HuH-7 (cell line): ENCODE measurements at regions not wholly inside any gene's neighbourhood (a gene's known extent, or its start where the extent isn't known, plus 50 kb on each side); places are given as distances from the start of the nearest gene placed in this dataset.

Source experiments
- DNase-seq: peaks from one replicate; pipeline ENCODE4 v3.0.0; 2011; ENCODE audit warnings: low spot score

- no peak for DNase-seq
These were observed 216.2 kb upstream of the HS6ST1 start for GRCh38 chr2:128534688-128535392.

DNA sequence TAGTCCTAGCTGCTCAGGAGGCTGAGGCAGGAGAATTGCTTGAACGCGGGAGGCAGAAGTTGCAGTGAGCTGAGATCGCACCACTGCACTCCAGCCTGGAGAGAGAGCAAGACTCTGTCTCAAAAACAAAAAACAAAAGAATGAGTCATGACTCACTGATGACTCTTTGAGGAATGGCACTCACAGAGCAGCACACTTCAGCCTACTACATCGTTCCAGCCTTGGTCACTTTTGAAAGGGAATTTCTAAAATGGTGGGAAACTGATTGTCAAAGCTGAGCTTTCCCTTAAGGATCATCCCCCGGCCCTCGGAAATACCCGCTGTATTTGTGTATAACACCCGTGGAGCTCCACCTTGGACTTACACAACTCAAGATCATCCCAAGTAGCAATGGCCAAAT is 217.3 kb upstream of the HS6ST1 start:
- no peak for DNase-seq

DNA sequence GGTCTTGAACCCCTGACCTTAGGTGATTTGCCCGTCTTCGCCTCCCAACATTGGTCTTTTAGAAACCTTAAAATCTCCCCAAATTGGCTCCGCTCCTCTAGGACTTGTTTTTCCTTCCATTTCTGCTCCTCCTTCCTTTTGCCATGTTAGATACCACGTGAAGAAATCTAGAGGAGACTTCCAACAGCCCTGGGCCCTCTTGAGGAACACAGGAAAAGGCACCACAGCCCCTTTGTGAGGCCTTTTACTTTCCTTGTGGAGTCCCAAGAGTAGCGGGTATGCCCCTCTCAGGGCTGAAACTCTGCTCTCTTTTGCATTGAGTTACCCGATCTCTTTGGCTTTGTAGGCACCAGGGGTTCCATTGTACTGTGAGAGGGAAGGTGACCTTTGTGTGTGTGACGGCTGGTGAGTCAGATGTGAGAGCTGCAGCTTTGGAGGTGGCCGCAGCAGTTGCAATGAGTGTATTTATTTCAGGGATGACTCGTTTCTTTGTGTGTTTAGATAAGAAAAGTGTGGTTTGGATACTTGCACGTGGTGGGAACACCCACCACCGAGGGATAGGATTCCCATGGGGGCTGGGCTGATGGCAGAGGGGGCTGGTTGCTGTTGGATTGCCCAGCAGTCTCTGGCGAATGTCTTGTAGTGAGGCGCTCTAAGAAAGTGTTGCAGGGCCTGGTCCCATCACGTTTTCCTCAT is 218.4 kb upstream of the HS6ST1 start:
- no peak for DNase-seq

DNA sequence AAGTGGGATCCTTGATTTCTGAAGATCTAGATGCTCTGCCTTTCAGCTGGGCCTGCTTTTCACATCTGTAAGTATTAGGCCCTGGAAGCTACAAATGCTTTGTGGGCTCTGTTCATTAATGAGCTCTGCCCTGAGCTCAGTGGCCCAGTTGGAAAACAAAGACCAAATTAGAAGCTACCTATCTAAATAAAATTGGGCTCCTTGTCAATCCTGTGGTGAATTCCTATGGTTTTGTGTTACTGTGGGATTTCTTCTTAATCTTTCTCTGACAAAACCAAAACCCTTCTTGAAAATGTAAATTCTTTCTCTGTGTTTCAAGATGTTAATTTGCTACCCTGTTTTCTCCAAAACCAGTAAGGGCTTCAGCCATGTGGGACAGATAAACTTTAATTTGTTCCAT is 219.0 kb upstream of the HS6ST1 start:
- no peak for DNase-seq

- DNase-seq, result no peak
These were observed 219.7 kb upstream of the HS6ST1 start for GRCh38 chr2:128538396-128538795.

DNA sequence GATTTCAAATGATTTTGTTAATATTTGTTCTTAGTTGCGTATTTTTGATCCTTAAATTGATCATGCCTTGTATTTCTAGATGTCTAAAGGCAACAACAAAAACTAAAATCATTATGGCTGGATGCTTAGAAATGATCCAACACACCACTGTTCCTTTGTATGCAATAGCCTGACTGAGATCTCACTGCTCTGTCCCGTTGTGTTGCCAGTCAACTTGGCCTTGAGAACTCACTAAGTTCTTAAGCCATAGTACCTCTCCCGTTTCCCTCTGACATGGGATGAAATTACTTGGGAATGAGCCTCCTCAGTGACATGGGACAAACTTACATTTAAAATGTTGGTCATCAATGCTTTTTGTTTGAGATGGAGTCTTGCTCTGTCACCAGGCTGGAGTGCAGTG is 222.0 kb upstream of the HS6ST1 start:
- DNase-seq, result no peak

- DNase-seq, result no peak
These were observed 222.8 kb upstream of the HS6ST1 start for GRCh38 chr2:128541448-128541847.

DNA sequence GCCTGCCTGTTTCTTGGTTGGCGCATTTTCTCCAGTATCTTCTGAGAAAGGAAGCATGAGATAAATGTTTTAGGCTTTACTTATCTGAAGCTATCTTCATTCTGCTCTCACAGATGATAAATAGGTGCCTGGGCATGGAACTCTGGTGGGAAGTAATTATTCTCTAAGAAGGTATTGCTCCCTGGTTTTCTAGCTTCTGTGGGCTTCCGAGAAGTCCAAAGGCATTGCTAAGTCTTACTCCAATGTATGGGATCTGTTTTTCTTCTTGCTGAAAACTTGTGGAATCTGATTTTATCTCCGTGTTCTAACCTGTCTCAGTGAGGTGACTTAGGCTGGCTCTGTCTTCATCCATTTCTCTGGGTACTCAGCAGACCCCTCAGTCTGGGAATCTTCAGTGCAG is 224.4 kb upstream of the HS6ST1 start:
- DNase-seq, result no peak

DNA sequence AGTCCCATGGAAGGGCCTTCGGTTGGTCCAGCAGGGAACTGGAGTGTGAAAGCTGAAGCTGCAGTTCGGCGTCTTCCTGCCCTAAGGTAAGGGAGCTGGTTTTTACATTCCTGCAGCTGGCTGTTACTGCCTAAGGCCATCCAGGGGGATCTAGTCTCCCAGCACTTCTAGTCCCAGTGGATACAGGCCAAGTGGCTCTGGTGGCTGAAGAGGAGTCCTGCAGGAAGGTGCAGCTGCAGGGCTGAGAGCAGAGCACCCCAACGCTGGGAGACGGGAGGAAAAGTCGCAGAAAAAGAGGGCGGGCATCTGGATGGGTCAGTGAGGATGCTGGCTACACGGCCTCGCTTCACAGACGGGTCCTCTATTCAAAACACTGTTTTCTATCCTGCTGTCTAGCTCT is 225.0 kb upstream of the HS6ST1 start:
- no peak for DNase-seq

DNA sequence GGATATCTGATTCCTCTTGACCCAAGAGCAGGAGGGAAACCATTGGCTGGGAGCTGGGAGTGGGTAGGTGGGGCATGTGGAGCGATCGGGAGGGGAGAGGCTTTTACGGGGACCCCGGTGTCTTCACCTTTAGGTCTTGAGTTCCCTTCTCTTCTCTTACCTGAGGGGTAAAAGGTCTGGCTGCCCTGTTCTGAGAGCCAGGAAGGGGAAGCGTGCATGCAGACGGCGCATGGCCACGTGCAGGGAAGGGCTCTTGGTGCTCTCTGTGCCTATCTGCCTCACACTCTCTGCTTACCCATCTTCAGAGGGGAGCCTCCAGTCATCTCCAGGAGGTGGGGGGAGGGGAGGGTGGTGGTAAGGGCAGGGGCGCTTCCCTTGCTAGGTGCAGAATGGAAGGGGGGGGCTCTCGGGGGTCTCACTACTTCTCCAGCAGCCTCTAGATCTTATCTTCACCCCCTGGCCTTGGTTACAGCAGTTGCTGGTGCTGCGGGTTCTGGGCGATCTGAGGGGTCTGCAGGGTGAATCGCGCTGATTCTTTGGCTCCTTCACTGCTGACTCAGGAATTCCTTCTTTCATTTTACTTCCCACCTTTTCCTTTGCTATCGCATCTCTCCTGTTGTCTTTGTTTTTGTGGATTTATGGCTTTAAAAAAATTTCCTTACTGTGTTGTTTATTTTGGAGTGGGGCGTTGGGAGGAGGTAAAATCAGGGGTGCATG is 225.8 kb upstream of the HS6ST1 start:
- no peak for DNase-seq

GRCh38 chr2:128545085-128545484 is 226.4 kb upstream of the HS6ST1 start:
- no peak for DNase-seq

- no peak for DNase-seq
These were observed 227.2 kb upstream of the HS6ST1 start for GRCh38 chr2:128545829-128546228.

- no peak for DNase-seq
These were observed 229.0 kb upstream of the HS6ST1 start for GRCh38 chr2:128547667-128548066.

- DNase-seq, result no peak
These were observed 229.8 kb upstream of the HS6ST1 start for GRCh38 chr2:128548461-128548891.

GRCh38 chr2:128549094-128549493 is 230.4 kb upstream of the HS6ST1 start:
- no peak for DNase-seq

DNA sequence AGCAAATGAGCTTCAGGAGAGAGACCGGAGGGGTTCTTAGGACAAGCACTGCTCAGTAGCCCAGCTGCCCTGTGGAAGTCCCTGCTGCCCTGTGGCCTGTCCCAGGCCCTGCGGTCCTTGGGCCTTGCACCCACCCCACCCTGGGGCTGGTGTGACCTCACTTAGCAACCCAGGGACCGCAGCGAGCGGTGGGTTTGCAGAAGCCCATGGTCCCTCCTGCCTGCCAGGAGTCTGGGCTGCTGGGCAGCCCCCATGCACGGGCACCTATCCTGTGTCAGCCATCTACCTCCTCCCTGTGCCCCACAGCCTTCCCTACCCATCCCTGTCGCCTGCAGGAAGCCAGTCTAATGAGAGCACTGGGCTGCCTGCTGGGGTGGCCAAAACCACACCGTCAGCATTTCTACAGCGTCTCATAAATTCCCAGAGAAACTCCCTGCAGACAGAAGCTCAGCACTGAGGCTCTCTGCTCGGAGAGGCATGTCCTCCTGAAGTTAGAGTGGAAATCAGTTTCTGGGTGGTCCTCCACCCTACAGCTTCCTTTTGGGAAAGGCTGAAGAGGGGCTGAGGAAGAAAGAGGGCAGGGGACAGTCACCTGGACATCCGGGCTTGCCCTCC is 231.1 kb upstream of the HS6ST1 start:
- DNase-seq, result no peak

- DNase-seq, result no peak
These were observed 231.7 kb upstream of the HS6ST1 start for GRCh38 chr2:128550389-128550788.

DNA sequence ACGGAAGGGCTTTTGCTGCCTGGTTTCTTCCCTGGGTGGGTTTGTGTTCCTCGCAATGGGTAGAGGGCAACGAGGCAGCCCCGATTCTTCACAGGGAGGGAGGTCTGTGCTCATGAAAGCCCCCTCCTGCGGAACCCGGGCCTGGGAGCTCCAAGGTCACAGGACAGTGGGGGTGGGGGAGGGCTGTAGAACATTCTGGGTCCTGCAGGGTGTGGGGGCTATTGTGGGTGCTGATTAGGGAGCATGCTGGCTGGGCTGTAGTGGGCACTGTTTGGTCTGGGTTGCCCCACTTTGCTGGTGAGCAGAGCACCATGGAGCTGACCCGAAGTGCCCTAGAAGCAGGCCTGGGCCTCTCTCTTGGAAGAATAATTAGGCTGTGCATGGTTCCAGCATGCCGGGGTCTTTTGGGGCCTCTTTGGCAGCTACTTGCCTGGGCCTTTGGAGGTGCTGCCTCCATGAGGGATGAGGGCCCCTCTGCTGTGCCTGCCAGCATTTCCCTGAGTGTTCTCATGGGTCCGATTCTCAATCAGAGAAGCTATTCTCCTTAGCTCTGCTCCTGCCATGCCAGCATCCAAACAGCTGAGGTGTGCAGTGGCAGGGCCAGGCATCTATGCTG is 232.2 kb upstream of the HS6ST1 start:
- no peak for DNase-seq

DNA sequence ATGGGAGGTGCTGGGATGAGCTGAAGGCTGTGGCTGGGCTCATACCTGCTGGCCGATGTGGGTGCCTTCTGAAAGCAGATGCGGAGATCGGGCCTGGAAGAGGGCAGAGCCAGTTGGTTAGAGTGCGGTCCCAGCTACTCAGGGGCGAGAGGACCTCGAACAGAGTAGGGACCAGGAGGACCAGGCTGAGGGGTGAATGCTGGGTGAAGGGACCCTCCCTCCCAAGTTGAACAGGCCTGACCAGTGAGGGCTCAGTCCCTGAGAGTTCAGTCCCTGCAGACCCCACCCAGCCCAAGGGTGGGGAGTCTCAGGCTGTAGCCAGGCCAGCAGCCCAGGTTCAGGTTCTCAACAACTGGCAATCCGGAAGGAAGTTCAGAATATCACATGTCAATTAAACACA is 232.8 kb upstream of the HS6ST1 start:
- no peak for DNase-seq

GRCh38 chr2:128552141-128552805 is 233.6 kb upstream of the HS6ST1 start:
- no peak for DNase-seq

GRCh38 chr2:128552806-128553551 is 234.3 kb upstream of the HS6ST1 start:
- DNase-seq, result no peak
